GM12891 (cell line): ENCODE measurements at regions not wholly inside any gene's neighbourhood (a gene's known extent, or its start where the extent isn't known, plus 50 kb on each side); places are given as distances from the start of the nearest gene placed in this dataset.

Experiments
- DNase-seq: peaks from one replicate; pipeline ENCODE4 v3.0.0; 2011; ENCODE audit warnings: low spot score; ENCODE audit not compliant: insufficient read length
- FAIRE-seq: peaks from 2 replicates; lab custom pipeline; 2011; peaks lifted over from hg19 to GRCh38; lab: Jason Lieb, UNC
- PAX5 ChIP-seq: IDR thresholded peaks from 2 replicates; pipeline ENCODE4 v1.6.1; 2011; ENCODE audit warnings: low read length, moderate library complexity, mild to moderate bottlenecking; ENCODE audit not compliant: insufficient read depth, severe bottlenecking
- POLR2A ChIP-seq: IDR thresholded peaks from 2 replicates; pipeline ENCODE4 v1.6.1; 2011; ENCODE audit warnings: low read depth, low read length, control low read depth
- POLR2AphosphoS5 ChIP-seq: IDR thresholded peaks from 2 replicates; pipeline ENCODE4 v1.6.1; 2011; ENCODE audit warnings: low read depth, low read length, control low read depth
- POU2F2 ChIP-seq: IDR thresholded peaks from 2 replicates; pipeline ENCODE4 v1.6.1; 2011; ENCODE audit warnings: low read depth, mild to moderate bottlenecking, control low read depth, low read length, moderate library complexity
- SPI1 ChIP-seq: IDR thresholded peaks from 2 replicates; pipeline ENCODE4 v1.6.1; 2011; ENCODE audit warnings: low read depth, low read length, control low read depth
- TAF1 ChIP-seq: IDR thresholded peaks from 2 replicates; pipeline ENCODE4 v1.6.1; 2011; ENCODE audit warnings: low read depth, low read length, control low read depth

DNA sequence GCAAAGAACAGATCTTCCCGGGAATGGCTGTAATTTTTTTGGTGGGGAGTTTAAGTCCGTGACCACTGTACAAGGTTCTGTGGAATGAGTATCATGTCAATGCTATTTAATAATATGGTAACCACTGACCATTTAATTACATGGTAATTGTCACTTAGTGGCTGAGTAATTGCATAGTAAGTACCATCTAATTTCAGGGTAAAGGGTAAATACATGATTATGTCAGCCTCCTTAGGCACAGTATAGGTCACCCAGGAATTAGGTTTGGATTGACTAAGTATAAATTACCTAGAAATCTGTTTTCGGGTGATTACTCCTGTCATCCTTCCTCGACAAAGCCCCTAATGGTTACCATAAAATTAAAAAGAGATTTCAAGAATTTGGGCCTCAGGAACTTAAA lies 120.1 kb upstream of the AGBL1 start:
- no peak for DNase-seq
- FAIRE-seq: no peak
- TF ChIP-seq POLR2A (no peak), SPI1 (no peak), POU2F2 (no peak), PAX5 (no peak), POLR2AphosphoS5 (no peak), TAF1 (no peak)

- FAIRE-seq (no peak), DNase-seq (no peak)
These were observed 119.3 kb upstream of the AGBL1 start for GRCh38 chr15:85960381-85960780.

DNA sequence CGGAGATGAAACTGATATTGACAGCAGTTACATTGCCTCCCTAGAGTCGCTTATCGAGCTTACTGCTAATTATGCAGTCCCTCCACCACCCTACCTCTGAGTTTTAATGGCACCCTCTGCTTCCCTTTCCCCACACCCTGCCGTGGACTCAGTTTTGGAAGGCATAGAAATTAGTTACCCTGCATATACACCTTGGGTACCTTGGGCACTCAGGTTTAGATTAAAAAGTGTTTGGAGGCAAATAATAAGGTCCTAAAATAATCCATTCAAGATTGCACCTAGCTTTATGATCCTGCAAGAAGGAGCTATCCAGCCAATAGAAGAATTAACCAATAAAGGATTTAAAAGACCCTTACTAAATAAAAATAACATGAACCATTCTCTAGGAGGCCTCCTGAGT lies 117.8 kb upstream of the AGBL1 start:
- no peak for FAIRE-seq

More at GRCh38 chr15:85960381-85960780, 119.3 kb upstream of the AGBL1 start:
- TF ChIP-seq SPI1: no peak
- TF ChIP-seq POU2F2: no peak
- TF ChIP-seq POLR2AphosphoS5: no peak
- TF ChIP-seq TAF1: no peak
- no peak for TF ChIP-seq PAX5
- TF ChIP-seq POLR2A: no peak

GRCh38 chr15:85963262-85963760 lies 116.4 kb upstream of the AGBL1 start:
- no peak for TF ChIP-seq SPI1
- no peak for TF ChIP-seq POLR2A
- no peak for TF ChIP-seq TAF1
- TF ChIP-seq POLR2AphosphoS5: no peak
- no peak for TF ChIP-seq PAX5
- no peak for TF ChIP-seq POU2F2
- no peak for FAIRE-seq
- DNase-seq: no peak

More for the DNA sequence above, 117.8 kb upstream of the AGBL1 start:
- no peak for DNase-seq
- TF ChIP-seq POLR2AphosphoS5 (no peak), PAX5 (no peak), TAF1 (no peak), POU2F2 (no peak), POLR2A (no peak), SPI1 (no peak)

GRCh38 chr15:85964471-85964870 lies 115.2 kb upstream of the AGBL1 start:
- TF ChIP-seq PAX5 (no peak), POLR2A (no peak), POLR2AphosphoS5 (no peak), SPI1 (no peak), POU2F2 (no peak), TAF1 (no peak)
- DNase-seq (no peak), FAIRE-seq (no peak)

DNA sequence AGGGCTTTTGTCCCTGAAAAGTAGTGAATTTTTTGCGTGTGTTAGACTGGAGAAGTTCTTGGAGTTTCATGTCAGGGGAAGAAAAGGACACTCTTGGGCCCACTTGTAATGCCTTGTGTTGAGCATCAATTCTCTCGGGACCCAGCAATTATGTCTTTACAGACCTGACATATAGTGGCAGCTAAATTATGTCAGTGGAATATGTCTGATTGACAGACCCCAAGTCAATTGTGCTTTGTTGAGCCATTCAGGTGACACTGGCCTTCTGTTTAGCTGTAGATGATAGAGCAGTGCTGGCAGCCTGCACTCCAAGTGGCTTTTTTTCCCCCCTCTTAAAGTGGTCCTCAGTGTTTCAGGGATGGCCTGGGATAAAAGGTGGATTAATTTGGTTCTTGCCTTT lies 112.1 kb upstream of the AGBL1 start:
- FAIRE-seq (no peak), DNase-seq (no peak)
- no peak for TF ChIP-seq PAX5
- TF ChIP-seq POLR2A: no peak
- TF ChIP-seq POU2F2: no peak
- no peak for TF ChIP-seq TAF1

GRCh38 chr15:85972805-85973540 lies 106.7 kb upstream of the AGBL1 start:
- FAIRE-seq: no peak
- DNase-seq: no peak
- TF ChIP-seq SPI1 (no peak), PAX5 (no peak), POLR2AphosphoS5 (no peak), POU2F2 (no peak), POLR2A (no peak), TAF1 (no peak)

GRCh38 chr15:85973584-85974347 lies 105.9 kb upstream of the AGBL1 start:
- DNase-seq (no peak), FAIRE-seq (no peak)
- TF ChIP-seq TAF1: no peak
- TF ChIP-seq POU2F2: no peak
- TF ChIP-seq PAX5: no peak
- no peak for TF ChIP-seq POLR2AphosphoS5
- no peak for TF ChIP-seq SPI1
- TF ChIP-seq POLR2A: no peak

DNA sequence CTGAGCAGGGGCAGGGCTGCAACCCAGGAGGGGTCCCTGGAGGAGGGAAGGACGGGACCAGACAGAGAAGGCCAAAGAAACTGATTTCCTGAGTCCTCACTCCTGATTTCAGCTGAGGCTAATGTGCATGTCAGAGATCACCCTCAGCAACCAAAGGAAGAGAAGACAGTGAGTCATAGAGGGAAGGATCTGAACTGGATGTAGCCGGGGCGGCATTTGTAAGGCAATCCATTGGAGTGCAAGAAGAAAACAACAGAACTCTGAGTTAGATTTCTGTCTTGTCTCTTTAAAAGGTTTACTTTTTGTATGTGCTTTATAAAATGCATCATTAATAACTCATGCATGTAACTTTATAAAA lies 105.3 kb upstream of the AGBL1 start:
- FAIRE-seq (no peak), DNase-seq (no peak)
- TF ChIP-seq TAF1 (no peak), SPI1 (no peak), POU2F2 (no peak), POLR2AphosphoS5 (no peak), POLR2A (no peak), PAX5 (no peak)
